GM12878 (cell line): ENCODE measurements at regions not wholly inside any gene's neighbourhood (a gene's known extent, or its start where the extent isn't known, plus 50 kb on each side); places are given as distances from the start of the nearest gene placed in this dataset.

Experiments
- ATAC-seq: fragments of 200-7000 bp; cut with Tn5 transposase; 3 replicates; pipeline ENCODE4 v1.9.1; 2020; ENCODE audit warnings: mild to moderate bottlenecking, moderate library complexity
- BruUV-seq: library from RNA; stranded (reverse); fragments of 400-500 nt; replicated peaks from 2 replicates; lab custom pipeline; 2021; lab: Mats Ljungman, UMichigan
- CTCF ChIA-PET: fragments of 300-600 bp; sonication (Branson Sonifier 250); formaldehyde crosslinking; extraction: SDS; loops from one replicate; lab custom pipeline; 2021; ENCODE audit warnings: inconsistent platforms; lab: Yijun Ruan, JAX
- POLR2A ChIA-PET: fragments of 350-600 bp; formaldehyde crosslinking; extraction: SDS; loops from one replicate; lab custom pipeline; 2021; ENCODE audit warnings: inconsistent platforms; lab: Charles Lee
- RAD21 ChIA-PET: fragments of 300-600 bp; sonication (Branson Sonifier 250); formaldehyde crosslinking; loops from one replicate; lab custom pipeline; 2023; ENCODE audit warnings: antibody characterized with exemption; ENCODE audit not compliant: unreplicated experiment; lab: Charles Lee
- SMC1A ChIA-PET: fragments of 300-600 bp; sonication (Branson Sonifier 250); formaldehyde crosslinking; loops from one replicate; lab custom pipeline; 2023; ENCODE audit not compliant: unreplicated experiment, uncharacterized antibody; lab: Charles Lee
- DNase-seq: peaks from one replicate; pipeline ENCODE4 v3.0.0-alpha.2; 2011; ENCODE audit warnings: low read depth, low spot score
- FAIRE-seq: peaks from 3 replicates; lab custom pipeline; 2011; peaks lifted over from hg19 to GRCh38; lab: Jason Lieb, UNC
- H2AFZ ChIP-seq: 2 replicates; pipeline ENCODE4 v1.6.0; 2011; ENCODE audit warnings: low read depth, low read length, control low read depth; ENCODE audit not compliant: control insufficient read depth
- H3K27ac ChIP-seq: 2 replicates; pipeline ENCODE4 v1.5.1; 2011; ENCODE audit warnings: control low read depth; ENCODE audit not compliant: control insufficient read depth, insufficient read depth
- H3K27me3 ChIP-seq, 2 experiments: replicated peaks in 1 of 2; 2 replicates each; pipeline versions ENCODE4 v1.6.0 to v1.6.1; 2011; ENCODE audit warnings: low read length in 1 of 2; ENCODE audit not compliant: control insufficient read depth in 2 of 2, insufficient read depth in 2 of 2
- H3K36me3 ChIP-seq, 2 experiments: 2 replicates each; pipeline ENCODE4 v1.5.1; 2011; ENCODE audit warnings: low read length in 1 of 2; ENCODE audit not compliant: control insufficient read depth in 2 of 2, insufficient read depth in 2 of 2
- H3K4me1 ChIP-seq: 2 replicates; pipeline ENCODE4 v1.6.1; 2011; ENCODE audit warnings: mild to moderate bottlenecking, low read length, moderate library complexity, mixed read lengths; ENCODE audit not compliant: control insufficient read depth, insufficient read depth
- H3K4me2 ChIP-seq: 2 replicates; pipeline ENCODE4 v1.6.0; 2011; ENCODE audit warnings: control low read depth; ENCODE audit not compliant: control insufficient read depth, insufficient read depth
- H3K4me3 ChIP-seq: fragments of 200-600 bp; sonication (generic); 2 replicates; pipeline ENCODE4 v1.5.1; 2016
- H3K79me2 ChIP-seq: 2 replicates; pipeline ENCODE4 v1.6.0; 2011; ENCODE audit warnings: low read length; ENCODE audit not compliant: control insufficient read depth, insufficient read depth
- H3K9ac ChIP-seq: 2 replicates; pipeline ENCODE4 v1.8.0; 2011; ENCODE audit warnings: low read length, control low read depth, mixed read lengths; ENCODE audit not compliant: control insufficient read depth, insufficient read depth
- H3K9me3 ChIP-seq: replicated peaks from 3 replicates; pipeline ENCODE4 v1.5.1; 2011; ENCODE audit warnings: mild to moderate bottlenecking, low read length; ENCODE audit not compliant: control insufficient read depth, insufficient read depth
- H4K20me1 ChIP-seq: 2 replicates; pipeline ENCODE4 v1.6.0; 2011; ENCODE audit not compliant: control insufficient read depth, insufficient read depth
- CEBPB ChIP-seq, 2 experiments: fragments of 150-350 bp in 1 of 2; IDR thresholded peaks; 2 replicates each; pipeline ENCODE4 v1.6.1; 2012 to 2014; ENCODE audit warnings: low read depth in 2 of 2, low read length in 2 of 2, borderline replicate concordance in 1 of 2, inconsistent platforms in 1 of 2
- CREB1 ChIP-seq: IDR thresholded peaks from 2 replicates; pipeline ENCODE4 v1.6.1; 2012; ENCODE audit warnings: low read depth, mild to moderate bottlenecking, inconsistent platforms
- E4F1 ChIP-seq: fragments of 450-650 bp; IDR thresholded peaks from 2 replicates; pipeline ENCODE4 v1.6.1; 2018; ENCODE audit warnings: borderline replicate concordance, mild to moderate bottlenecking; ENCODE audit not compliant: partially characterized antibody
- ESRRA ChIP-seq: IDR thresholded peaks from 2 replicates; pipeline ENCODE4 v1.6.1; 2012; ENCODE audit warnings: mild to moderate bottlenecking, low read length, improper control_type of control experiment
- HDGF ChIP-seq: fragments of 450-650 bp; IDR thresholded peaks from 2 replicates; pipeline ENCODE4 v1.6.1; 2016; ENCODE audit warnings: antibody characterized with exemption
- IRF3 ChIP-seq: fragments of 450-650 bp; IDR thresholded peaks from 2 replicates; pipeline ENCODE4 v1.6.1; 2014; ENCODE audit warnings: mild to moderate bottlenecking
- NBN ChIP-seq: fragments of 450-650 bp; IDR thresholded peaks from 2 replicates; pipeline ENCODE4 v1.6.1; 2016
- SRF ChIP-seq, 2 experiments: IDR thresholded peaks; 2 replicates each; pipeline ENCODE4 v1.6.1; 2011; ENCODE audit warnings: low read depth in 2 of 2, low read length in 2 of 2, mild to moderate bottlenecking in 1 of 2, moderate library complexity in 1 of 2
- ZSCAN29 ChIP-seq: fragments of 450-650 bp; IDR thresholded peaks from 2 replicates; pipeline ENCODE4 v1.6.1; 2017; ENCODE audit warnings: mild to moderate bottlenecking, moderate library complexity
- WGBS: methylation state at CpG from one replicate; pipeline ENCODE4 v1.1.6; 2016; ENCODE audit warnings: low lambda C conversion rate; ENCODE audit not compliant: insufficient replicate concordance, insufficient coverage; ENCODE audit errors: missing lambda C conversion rate; 5-methylcytosine and 5-hydroxymethylcytosine counted together
- in situ Hi-C: fragments of 300-500 bp; cut with MboI; formaldehyde crosslinking; loops from 9 replicates; pipeline ENCODE4 v1.14.3; 2018; ENCODE audit warnings: mixed read lengths
- intact Hi-C: fragments of 100-400 bp; cut with micrococcal nuclease; formaldehyde crosslinking; loops from one replicate; pipeline ENCODE4 v1.14.2; 2022; ENCODE audit not compliant: unreplicated experiment
- TF ChIP-seq, protein P1 (sequence below): fragments of 150-350 bp; IDR thresholded peaks from 2 replicates; pipeline ENCODE4 v1.6.1; 2014; ENCODE audit warnings: mild to moderate bottlenecking, low read depth, low read length
- TF ChIP-seq, protein P2 (sequence below): fragments of 450-650 bp; IDR thresholded peaks from 2 replicates; pipeline ENCODE4 v1.6.1; 2018; ENCODE audit warnings: mild to moderate bottlenecking, low read depth, moderate library complexity; ENCODE audit not compliant: partially characterized antibody

- H3K4me3 ChIP-seq = no peak overlapping the region
- H3K4me2 ChIP-seq = no peak overlapping the region
- SMC1A ChIA-PET = no interaction called here
- H3K9me3 ChIP-seq = no peaks in the 10 kb centered on the region
- 24% methylated on average over 13 of the region's 16 CpGs for WGBS
- BruUV-seq = no TSS peak
- H3K79me2 ChIP-seq = no peaks in the 10 kb centered on the region
- CTCF ChIA-PET = no interaction called here
- H3K27me3 ChIP-seq = peaks cover 0 to 2% of the 10 kb centered on the region in 2 experiments; a peak in 1 of 4 replicates
- no peak overlapping the region for H3K9ac ChIP-seq
- no peak for TF ChIP-seq CEBPB (IDR thresholded peaks at IDR 0.05; ENCODE audit: borderline replicate concordance in 1 of 2, low read depth in 2 of 2, low read length in 2 of 2)
- TF ChIP-seq ESRRA = no peak
- TF ChIP-seq, protein P1, sequence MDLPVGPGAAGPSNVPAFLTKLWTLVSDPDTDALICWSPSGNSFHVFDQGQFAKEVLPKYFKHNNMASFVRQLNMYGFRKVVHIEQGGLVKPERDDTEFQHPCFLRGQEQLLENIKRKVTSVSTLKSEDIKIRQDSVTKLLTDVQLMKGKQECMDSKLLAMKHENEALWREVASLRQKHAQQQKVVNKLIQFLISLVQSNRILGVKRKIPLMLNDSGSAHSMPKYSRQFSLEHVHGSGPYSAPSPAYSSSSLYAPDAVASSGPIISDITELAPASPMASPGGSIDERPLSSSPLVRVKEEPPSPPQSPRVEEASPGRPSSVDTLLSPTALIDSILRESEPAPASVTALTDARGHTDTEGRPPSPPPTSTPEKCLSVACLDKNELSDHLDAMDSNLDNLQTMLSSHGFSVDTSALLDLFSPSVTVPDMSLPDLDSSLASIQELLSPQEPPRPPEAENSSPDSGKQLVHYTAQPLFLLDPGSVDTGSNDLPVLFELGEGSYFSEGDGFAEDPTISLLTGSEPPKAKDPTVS = no peak
- TF ChIP-seq E4F1 = no peak
- no peak for TF ChIP-seq IRF3
- TF ChIP-seq ZSCAN29 = no peak
- no peak for TF ChIP-seq CREB1
- TF ChIP-seq, protein P2, sequence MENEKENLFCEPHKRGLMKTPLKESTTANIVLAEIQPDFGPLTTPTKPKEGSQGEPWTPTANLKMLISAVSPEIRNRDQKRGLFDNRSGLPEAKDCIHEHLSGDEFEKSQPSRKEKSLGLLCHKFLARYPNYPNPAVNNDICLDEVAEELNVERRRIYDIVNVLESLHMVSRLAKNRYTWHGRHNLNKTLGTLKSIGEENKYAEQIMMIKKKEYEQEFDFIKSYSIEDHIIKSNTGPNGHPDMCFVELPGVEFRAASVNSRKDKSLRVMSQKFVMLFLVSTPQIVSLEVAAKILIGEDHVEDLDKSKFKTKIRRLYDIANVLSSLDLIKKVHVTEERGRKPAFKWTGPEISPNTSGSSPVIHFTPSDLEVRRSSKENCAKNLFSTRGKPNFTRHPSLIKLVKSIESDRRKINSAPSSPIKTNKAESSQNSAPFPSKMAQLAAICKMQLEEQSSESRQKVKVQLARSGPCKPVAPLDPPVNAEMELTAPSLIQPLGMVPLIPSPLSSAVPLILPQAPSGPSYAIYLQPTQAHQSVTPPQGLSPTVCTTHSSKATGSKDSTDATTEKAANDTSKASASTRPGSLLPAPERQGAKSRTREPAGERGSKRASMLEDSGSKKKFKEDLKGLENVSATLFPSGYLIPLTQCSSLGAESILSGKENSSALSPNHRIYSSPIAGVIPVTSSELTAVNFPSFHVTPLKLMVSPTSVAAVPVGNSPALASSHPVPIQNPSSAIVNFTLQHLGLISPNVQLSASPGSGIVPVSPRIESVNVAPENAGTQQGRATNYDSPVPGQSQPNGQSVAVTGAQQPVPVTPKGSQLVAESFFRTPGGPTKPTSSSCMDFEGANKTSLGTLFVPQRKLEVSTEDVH = no peak
- no peak for TF ChIP-seq HDGF
- no peak for TF ChIP-seq NBN
- TF ChIP-seq SRF (IDR thresholded peaks at IDR 0.05; ENCODE audit: low read depth in 2 of 2, low read length in 2 of 2) = no peak
- H3K27ac ChIP-seq = no peak overlapping the region
- no peaks in the 10 kb centered on the region for H4K20me1 ChIP-seq
- POLR2A ChIA-PET = no interaction called here
- RAD21 ChIA-PET = no interaction called here
- DNase-seq (no peak), FAIRE-seq (no peak), ATAC-seq (no peak)
- in situ Hi-C loops = loop anchor here (25.0 kb wide), 1 partner anchor 1404 kb away; no protein-coding TSS in a partner anchor
- no peaks in the 10 kb centered on the region for H3K4me1 ChIP-seq
- H2AFZ ChIP-seq = no peak overlapping the region
- intact Hi-C loops = no loop called here
- H3K36me3 ChIP-seq = no peaks in the 10 kb centered on the region
Observed at GRCh38 chr13:111458739-111459138, 138.3 kb downstream of the TEX29 start.
